DOHH2 (cell line): ENCODE measurements at regions not wholly inside any gene's neighbourhood (a gene's known extent, or its start where the extent isn't known, plus 50 kb on each side); places are given as distances from the start of the nearest gene placed in this dataset.

Experiments used
- H3F3A ChIP-seq: fragments of 200-600 bp; sonication (generic), shearing (Covaris generic); 2 replicates; pipeline ENCODE4 v1.6.0; 2016; ENCODE audit warnings: antibody characterized with exemption, mild to moderate bottlenecking; ENCODE audit not compliant: control insufficient read depth, insufficient read depth
- H3K27ac ChIP-seq: fragments of 200-600 bp; sonication (generic); 2 replicates; pipeline ENCODE4 v1.5.1; 2014; ENCODE audit warnings: low read depth, mild to moderate bottlenecking, low read length, moderate library complexity
- H3K27me3 ChIP-seq: fragments of 200-600 bp; sonication (generic); 2 replicates; pipeline ENCODE4 v1.6.1; 2014; ENCODE audit warnings: mild to moderate bottlenecking, low read length, mixed read lengths; ENCODE audit not compliant: control insufficient read depth
- H3K36me3 ChIP-seq: fragments of 200-600 bp; sonication (generic); 2 replicates; pipeline ENCODE4 v1.6.1; 2014; ENCODE audit warnings: mild to moderate bottlenecking, low read length, moderate library complexity, mixed read lengths; ENCODE audit not compliant: control insufficient read depth
- H3K4me1 ChIP-seq: fragments of 200-600 bp; sonication (generic); 2 replicates; pipeline ENCODE4 v1.6.1; 2014; ENCODE audit warnings: mild to moderate bottlenecking, low read length, mixed read lengths; ENCODE audit not compliant: control insufficient read depth
- H3K4me2 ChIP-seq: fragments of 200-600 bp; sonication (generic); 2 replicates; pipeline ENCODE4 v1.6.0; 2014; ENCODE audit warnings: mild to moderate bottlenecking, low read length, moderate library complexity
- H3K4me3 ChIP-seq: fragments of 200-600 bp; sonication (generic); 2 replicates; pipeline ENCODE4 v1.5.1; 2014; ENCODE audit warnings: mild to moderate bottlenecking, low read length, mixed read lengths
- H3K79me2 ChIP-seq: fragments of 200-600 bp; sonication (generic); 2 replicates; pipeline ENCODE4 v1.6.1; 2014; ENCODE audit warnings: mild to moderate bottlenecking, low read length, mixed read lengths; ENCODE audit not compliant: control insufficient read depth
- H3K9me2 ChIP-seq: fragments of 200-600 bp; sonication (generic); replicated peaks from 2 replicates; pipeline ENCODE4 v1.6.1; 2014; ENCODE audit warnings: mild to moderate bottlenecking, low read length, mixed read lengths; ENCODE audit not compliant: control insufficient read depth
- H3K9me3 ChIP-seq: fragments of 200-600 bp; sonication (generic); 2 replicates; pipeline ENCODE4 v1.6.1; 2014; ENCODE audit warnings: antibody characterized with exemption, low read length, mixed read lengths; ENCODE audit not compliant: control insufficient read depth, insufficient read depth
- H4K20me1 ChIP-seq: fragments of 200-600 bp; sonication (generic); 2 replicates; pipeline ENCODE4 v1.6.0; 2014; ENCODE audit warnings: low read depth, mild to moderate bottlenecking, antibody characterized with exemption, low read length, moderate library complexity; ENCODE audit not compliant: control insufficient read depth, insufficient read depth
- CTCF ChIP-seq: fragments of 200-600 bp; sonication (generic); IDR thresholded peaks from one replicate; pipeline ENCODE4 v1.5.1; 2014; ENCODE audit warnings: antibody characterized with exemption, mild to moderate bottlenecking, low read depth, low read length; ENCODE audit not compliant: poor library complexity, severe bottlenecking
- EZH2phosphoT487 ChIP-seq: fragments of 200-600 bp; sonication (generic); IDR thresholded peaks from 2 replicates; pipeline ENCODE4 v1.6.1; 2017; ENCODE audit warnings: borderline replicate concordance, mild to moderate bottlenecking, antibody characterized with exemption, low read length, moderate library complexity, mixed read lengths

- no peaks in the 10 kb centered on the region for H3K4me1 ChIP-seq
- no peaks in the 10 kb centered on the region for H3K36me3 ChIP-seq
- H3F3A ChIP-seq = no peaks in the 10 kb centered on the region
- H3K27ac ChIP-seq = no peak overlapping the region
- H3K9me3 ChIP-seq = no peaks in the 10 kb centered on the region
- TF ChIP-seq EZH2phosphoT487 (no peak), CTCF (no peak)
- no peaks in the 10 kb centered on the region for H3K9me2 ChIP-seq
- H3K4me2 ChIP-seq = no peak overlapping the region
- no peaks in the 10 kb centered on the region for H3K79me2 ChIP-seq
- H3K4me3 ChIP-seq = no peak overlapping the region
- H3K27me3 ChIP-seq = peaks cover 46% of the 10 kb centered on the region
- no peaks in the 10 kb centered on the region for H4K20me1 ChIP-seq
Measured at GRCh38 chr11:45348729-45349128, 62.6 kb upstream of the SYT13 start.

GRCh38 chr11:45347348-45348082 is 61.4 kb upstream of the SYT13 start:
- Histone ChIP-seq H3K79me2 (no peaks in the 10 kb centered on the region), H3K9me3 (no peaks in the 10 kb centered on the region), H3K27me3 (peaks cover 56% of the 10 kb centered on the region), H3K4me3 (no peak overlapping the region), H4K20me1 (no peaks in the 10 kb centered on the region), H3K4me2 (no peak overlapping the region), H3K4me1 (no peaks in the 10 kb centered on the region), H3K36me3 (no peaks in the 10 kb centered on the region), H3K27ac (no peak overlapping the region), H3K9me2 (no peaks in the 10 kb centered on the region), H3F3A (no peaks in the 10 kb centered on the region)
- no peak for TF ChIP-seq EZH2phosphoT487
- no peak for TF ChIP-seq CTCF

- H4K20me1 ChIP-seq = no peaks in the 10 kb centered on the region
- no peaks in the 10 kb centered on the region for H3F3A ChIP-seq
- H3K79me2 ChIP-seq = no peaks in the 10 kb centered on the region
- H3K9me2 ChIP-seq = no peaks in the 10 kb centered on the region
- TF ChIP-seq EZH2phosphoT487 = no peak
- TF ChIP-seq CTCF = no peak
- H3K4me3 ChIP-seq = no peak overlapping the region
- H3K27ac ChIP-seq = no peak overlapping the region
- no peak overlapping the region for H3K4me2 ChIP-seq
- no peaks in the 10 kb centered on the region for H3K9me3 ChIP-seq
- H3K4me1 ChIP-seq = peaks cover 1% of the 10 kb centered on the region
- no peaks in the 10 kb centered on the region for H3K36me3 ChIP-seq
- H3K27me3 ChIP-seq = peaks cover 57% of the 10 kb centered on the region
Measured at GRCh38 chr11:45345491-45345890, 59.4 kb upstream of the SYT13 start.
